H9 (cell line): ENCODE measurements at regions not wholly inside any gene's neighbourhood (a gene's known extent, or its start where the extent isn't known, plus 50 kb on each side); places are given as distances from the start of the nearest gene placed in this dataset.

Experiments used
- DNase-seq: peaks from one replicate; pipeline ENCODE4 v3.0.0-alpha.2; 2017
- H2AFZ ChIP-seq: one replicate; pipeline ENCODE4 v1.6.1; 2013; ENCODE audit warnings: mild to moderate bottlenecking, low read length, control low read depth, moderate library complexity
- H2AK5ac ChIP-seq: 2 replicates; pipeline ENCODE4 v1.6.1; 2013; ENCODE audit warnings: low read length, control low read depth, mixed read lengths; ENCODE audit not compliant: insufficient read length
- H2BK120ac ChIP-seq: one replicate; pipeline ENCODE4 v1.6.1; 2013; ENCODE audit warnings: low read depth, mild to moderate bottlenecking, low read length, control low read depth, inconsistent platforms; ENCODE audit not compliant: poor library complexity, severe bottlenecking
- H2BK12ac ChIP-seq: 2 replicates; pipeline ENCODE4 v1.6.1; 2013; ENCODE audit warnings: low read length, control low read depth, mixed read lengths, low read depth; ENCODE audit not compliant: insufficient read length
- H2BK15ac ChIP-seq: 2 replicates; pipeline ENCODE4 v1.6.1; 2013; ENCODE audit warnings: low read depth, low read length, control low read depth
- H2BK20ac ChIP-seq: one replicate; pipeline ENCODE4 v1.6.1; 2013; ENCODE audit warnings: low read depth, mild to moderate bottlenecking, low read length, control low read depth, inconsistent platforms; ENCODE audit not compliant: poor library complexity, severe bottlenecking
- H2BK5ac ChIP-seq: 2 replicates; pipeline ENCODE4 v1.6.1; 2013; ENCODE audit warnings: low read length, control low read depth, mixed read lengths; ENCODE audit not compliant: insufficient read length
- H3K14ac ChIP-seq: 2 replicates; pipeline ENCODE4 v1.6.1; 2013; ENCODE audit warnings: low read length, control low read depth; ENCODE audit not compliant: insufficient read depth
- H3K18ac ChIP-seq: 2 replicates; pipeline ENCODE4 v1.6.1; 2013; ENCODE audit warnings: low read depth, mild to moderate bottlenecking, mixed read lengths, low read length, control low read depth; ENCODE audit not compliant: insufficient read length
- H3K23ac ChIP-seq: 2 replicates; pipeline ENCODE4 v1.6.1; 2013; ENCODE audit warnings: low read length, control low read depth, mixed read lengths, low read depth; ENCODE audit not compliant: insufficient read length
- H3K23me2 ChIP-seq: 2 replicates; pipeline ENCODE4 v1.6.1; 2013; ENCODE audit warnings: low read depth, mild to moderate bottlenecking, mixed read lengths, low read length, control low read depth; ENCODE audit not compliant: insufficient read length, poor library complexity, severe bottlenecking
- H3K27ac ChIP-seq: 2 replicates; pipeline ENCODE4 v1.5.1; 2013; ENCODE audit warnings: low read length, control low read depth, mixed read lengths, low read depth; ENCODE audit not compliant: insufficient read length
- H3K27me3 ChIP-seq: 2 replicates; pipeline ENCODE4 v1.6.1; 2013; ENCODE audit warnings: low read length, control low read depth, inconsistent platforms; ENCODE audit not compliant: insufficient read depth
- H3K4ac ChIP-seq: 2 replicates; pipeline ENCODE4 v1.6.1; 2013; ENCODE audit warnings: low read depth, mild to moderate bottlenecking, control low read depth, inconsistent platforms, low read length, moderate library complexity
- H3K4me1 ChIP-seq: 2 replicates; pipeline ENCODE4 v1.6.1; 2013; ENCODE audit warnings: low read length, control low read depth, inconsistent platforms; ENCODE audit not compliant: insufficient read depth
- H3K4me2 ChIP-seq: 2 replicates; pipeline ENCODE4 v1.6.1; 2013; ENCODE audit warnings: low read length, control low read depth, mixed read lengths; ENCODE audit not compliant: insufficient read length, insufficient read depth
- H3K56ac ChIP-seq: 2 replicates; pipeline ENCODE4 v1.6.1; 2013; ENCODE audit warnings: low read depth, mild to moderate bottlenecking, mixed read lengths, low read length, control low read depth; ENCODE audit not compliant: insufficient read length
- H3K79me1 ChIP-seq: 2 replicates; pipeline ENCODE4 v1.6.1; 2013; ENCODE audit warnings: low read depth, mild to moderate bottlenecking, moderate library complexity, low read length, control low read depth, inconsistent platforms; ENCODE audit not compliant: insufficient read depth, poor library complexity, severe bottlenecking
- H3K79me2 ChIP-seq: 2 replicates; pipeline ENCODE4 v1.6.1; 2013; ENCODE audit warnings: low read length, control low read depth, inconsistent platforms; ENCODE audit not compliant: insufficient read depth
- H3K9ac ChIP-seq: 2 replicates; pipeline ENCODE4 v1.6.1; 2013; ENCODE audit warnings: low read length, control low read depth, mixed read lengths; ENCODE audit not compliant: insufficient read length; ENCODE audit errors: extremely low read depth
- H3K9me3 ChIP-seq: one replicate; pipeline ENCODE4 v1.6.1; 2013; ENCODE audit warnings: low read depth, low read length, inconsistent platforms; ENCODE audit not compliant: control insufficient read depth
- H3T11ph ChIP-seq: one replicate; pipeline ENCODE4 v1.6.1; 2013; ENCODE audit warnings: mild to moderate bottlenecking, low read length, control low read depth, inconsistent platforms
- H4K20me1 ChIP-seq: one replicate; pipeline ENCODE4 v1.6.1; 2013; ENCODE audit not compliant: control insufficient read depth, insufficient read length, insufficient read depth
- H4K5ac ChIP-seq: 2 replicates; pipeline ENCODE4 v1.6.1; 2013; ENCODE audit warnings: low read depth, mild to moderate bottlenecking, mixed read lengths, low read length, control low read depth; ENCODE audit not compliant: insufficient read length
- H4K8ac ChIP-seq: replicated peaks from 2 replicates; pipeline ENCODE4 v1.6.1; 2013; ENCODE audit warnings: low read length, control low read depth, mixed read lengths, low read depth; ENCODE audit not compliant: insufficient read length
- H4K91ac ChIP-seq: 2 replicates; pipeline ENCODE4 v1.6.1; 2013; ENCODE audit warnings: low read depth, mild to moderate bottlenecking, moderate library complexity, mixed read lengths, low read length, control low read depth; ENCODE audit not compliant: insufficient read length
- H3K27ac Mint-ChIP-seq, 3 experiments: 2 replicates in 2 of 3; 3 replicates in 1 of 3; pipeline ENCODE4 v1.8.0; 2020 to 2021; ENCODE audit warnings: mixed read lengths in 3 of 3, mild to moderate bottlenecking in 1 of 3, moderate library complexity in 1 of 3
- H3K27me3 Mint-ChIP-seq: 2 replicates; pipeline ENCODE4 v1.8.0; 2021; ENCODE audit warnings: low read depth, mild to moderate bottlenecking, moderate library complexity, mixed read lengths
- H3K36me3 Mint-ChIP-seq, 3 experiments: 2 replicates in 2 of 3; 3 replicates in 1 of 3; pipeline ENCODE4 v1.8.0; 2020 to 2021; ENCODE audit warnings: low read depth in 3 of 3, mixed read lengths in 3 of 3; ENCODE audit not compliant: insufficient read depth in 1 of 3
- H3K4me1 Mint-ChIP-seq, 2 experiments: 2 replicates each; pipeline ENCODE4 v1.8.0; 2020; ENCODE audit warnings: mixed read lengths in 2 of 2
- H3K4me3 Mint-ChIP-seq, 2 experiments: 2 replicates in 1 of 2; 3 replicates in 1 of 2; pipeline ENCODE4 v1.8.0; 2020 to 2021; ENCODE audit warnings: mild to moderate bottlenecking in 2 of 2, mixed read lengths in 2 of 2, moderate library complexity in 1 of 2
- H3K9me3 Mint-ChIP-seq, 2 experiments: 2 replicates in 1 of 2; 3 replicates in 1 of 2; pipeline ENCODE4 v1.8.0; 2020; ENCODE audit warnings: mild to moderate bottlenecking in 2 of 2, mixed read lengths in 2 of 2, moderate library complexity in 1 of 2
- WGBS: extraction: QIAGEN DNeasy Blood & Tissue Kit; methylation state at CpG from one replicate; pipeline ENCODE4 v1.1.7; 2013; ENCODE audit warnings: missing lambda C conversion rate, low lambda C conversion rate, mixed read lengths; ENCODE audit not compliant: insufficient read length; ENCODE audit errors: extremely low coverage; 5-methylcytosine and 5-hydroxymethylcytosine counted together
- TF ChIP-seq, protein P1 (sequence below): fragments of 200-600 bp; sonication (generic); conservative IDR thresholded peaks from 3 replicates; pipeline ENCODE4 v1.8.0; 2021; ENCODE audit warnings: antibody characterized with exemption, mild to moderate bottlenecking

DNA sequence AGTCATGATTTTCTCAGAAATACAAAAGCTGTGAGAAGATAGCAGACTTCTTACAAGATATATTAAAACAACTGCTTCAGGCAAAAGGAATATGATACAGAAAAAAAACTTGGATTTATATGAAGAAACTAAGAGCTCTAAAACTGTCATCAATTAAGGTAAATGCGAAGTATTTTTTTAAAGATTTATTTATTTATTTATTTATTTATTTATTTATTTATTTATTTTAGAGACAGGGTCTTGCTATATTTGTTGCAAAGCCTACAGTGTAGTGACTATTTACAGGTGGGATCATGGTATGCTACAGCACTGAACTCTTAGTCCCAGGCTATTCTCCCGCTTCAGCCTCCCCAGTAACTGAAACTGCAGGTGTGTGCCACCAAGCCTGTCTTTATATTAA lies 274.3 kb upstream of the BCHE start:
- no peak overlapping the region for H3T11ph ChIP-seq

More for the DNA sequence above, 274.3 kb upstream of the BCHE start:
- no peak overlapping the region for H2BK120ac ChIP-seq
- H3K4me2 ChIP-seq = no peak overlapping the region
- Mint-ChIP-seq H3K36me3 (no peaks in the 10 kb centered on the region; a peak in 1 of 7 replicates), H3K4me1 (peaks cover 0 to 4% of the 10 kb centered on the region in 2 experiments; a peak in 1 of 4 replicates), H3K27ac (no peak overlapping the region), H3K27me3 (no peaks in the 10 kb centered on the region), H3K9me3 (no peaks in the 10 kb centered on the region), H3K4me3 (no peak overlapping the region)
- no peak overlapping the region for H4K5ac ChIP-seq
- H2BK12ac ChIP-seq = no peak overlapping the region
- no CpG with 5 or more reads among the region's 2 CpGs for WGBS
- no peak overlapping the region for H3K4ac ChIP-seq
- no peaks in the 10 kb centered on the region for H3K27me3 ChIP-seq
- no peaks in the 10 kb centered on the region for H3K9me3 ChIP-seq
- H4K8ac ChIP-seq = no peak overlapping the region
- H2AK5ac ChIP-seq = no peak overlapping the region
- H2BK5ac ChIP-seq = no peak overlapping the region
- no peak overlapping the region for H2BK20ac ChIP-seq
- no peak for DNase-seq
- no peak overlapping the region for H4K91ac ChIP-seq
- no peak overlapping the region for H2BK15ac ChIP-seq
- H2AFZ ChIP-seq = no peak overlapping the region
- no peaks in the 10 kb centered on the region for H3K23me2 ChIP-seq
- no peaks in the 10 kb centered on the region for H4K20me1 ChIP-seq
- TF ChIP-seq, protein P1, sequence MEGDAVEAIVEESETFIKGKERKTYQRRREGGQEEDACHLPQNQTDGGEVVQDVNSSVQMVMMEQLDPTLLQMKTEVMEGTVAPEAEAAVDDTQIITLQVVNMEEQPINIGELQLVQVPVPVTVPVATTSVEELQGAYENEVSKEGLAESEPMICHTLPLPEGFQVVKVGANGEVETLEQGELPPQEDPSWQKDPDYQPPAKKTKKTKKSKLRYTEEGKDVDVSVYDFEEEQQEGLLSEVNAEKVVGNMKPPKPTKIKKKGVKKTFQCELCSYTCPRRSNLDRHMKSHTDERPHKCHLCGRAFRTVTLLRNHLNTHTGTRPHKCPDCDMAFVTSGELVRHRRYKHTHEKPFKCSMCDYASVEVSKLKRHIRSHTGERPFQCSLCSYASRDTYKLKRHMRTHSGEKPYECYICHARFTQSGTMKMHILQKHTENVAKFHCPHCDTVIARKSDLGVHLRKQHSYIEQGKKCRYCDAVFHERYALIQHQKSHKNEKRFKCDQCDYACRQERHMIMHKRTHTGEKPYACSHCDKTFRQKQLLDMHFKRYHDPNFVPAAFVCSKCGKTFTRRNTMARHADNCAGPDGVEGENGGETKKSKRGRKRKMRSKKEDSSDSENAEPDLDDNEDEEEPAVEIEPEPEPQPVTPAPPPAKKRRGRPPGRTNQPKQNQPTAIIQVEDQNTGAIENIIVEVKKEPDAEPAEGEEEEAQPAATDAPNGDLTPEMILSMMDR = no peak
- H3K79me1 ChIP-seq = no peaks in the 10 kb centered on the region
- no peak overlapping the region for H3K18ac ChIP-seq
- no peak overlapping the region for H3K9ac ChIP-seq
- no peaks in the 10 kb centered on the region for H3K79me2 ChIP-seq
- H3K4me1 ChIP-seq = no peaks in the 10 kb centered on the region
- H3K27ac ChIP-seq = no peak overlapping the region
- H3K23ac ChIP-seq = no peak overlapping the region
- no peak overlapping the region for H3K14ac ChIP-seq
- no peak overlapping the region for H3K56ac ChIP-seq
